Fibroblast of upper back skin (primary cell): ENCODE measurements at regions not wholly inside any gene's neighbourhood (a gene's known extent, or its start where the extent isn't known, plus 50 kb on each side); places are given as distances from the start of the nearest gene placed in this dataset.
A peak's percentile ranks its signal among the peaks of the same experiment; 100 is the strongest.

Experiments used
- DNase-seq: peaks from one replicate; pipeline ENCODE4 v3.0.0-alpha.2; 2013

DNA sequence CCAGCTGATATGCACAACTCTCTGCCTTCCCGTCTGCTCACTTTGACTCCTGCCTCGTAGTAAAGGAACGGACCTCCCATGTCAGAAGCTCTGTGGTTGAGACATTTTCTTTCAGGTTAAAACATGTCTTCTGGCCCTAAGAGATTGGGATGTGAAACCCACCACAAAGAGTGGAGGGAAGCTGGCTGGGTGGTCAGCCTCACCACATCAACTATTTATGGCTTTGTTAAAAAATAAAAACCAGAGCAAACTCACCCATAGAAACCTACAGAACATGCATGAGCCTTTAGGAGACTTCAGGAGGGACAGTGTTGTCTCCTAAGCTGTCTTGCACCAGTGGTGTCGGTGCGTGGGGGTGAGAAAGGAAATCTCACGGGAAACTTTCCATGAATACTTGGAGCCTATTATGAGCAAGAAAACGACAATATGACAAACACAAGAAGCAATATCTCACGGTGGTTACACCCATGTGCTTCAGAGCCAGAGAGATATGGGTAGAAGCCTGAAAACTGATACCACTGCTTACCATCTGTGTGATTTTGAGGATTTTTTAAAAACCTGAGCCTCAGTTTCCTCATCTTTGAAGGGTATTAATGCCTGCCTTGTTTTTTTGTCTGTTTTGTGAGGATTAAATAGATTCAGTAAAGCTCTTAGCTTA lies 61.7 kb upstream of the XYLT1 start:
- DNase-seq: no peak

DNA sequence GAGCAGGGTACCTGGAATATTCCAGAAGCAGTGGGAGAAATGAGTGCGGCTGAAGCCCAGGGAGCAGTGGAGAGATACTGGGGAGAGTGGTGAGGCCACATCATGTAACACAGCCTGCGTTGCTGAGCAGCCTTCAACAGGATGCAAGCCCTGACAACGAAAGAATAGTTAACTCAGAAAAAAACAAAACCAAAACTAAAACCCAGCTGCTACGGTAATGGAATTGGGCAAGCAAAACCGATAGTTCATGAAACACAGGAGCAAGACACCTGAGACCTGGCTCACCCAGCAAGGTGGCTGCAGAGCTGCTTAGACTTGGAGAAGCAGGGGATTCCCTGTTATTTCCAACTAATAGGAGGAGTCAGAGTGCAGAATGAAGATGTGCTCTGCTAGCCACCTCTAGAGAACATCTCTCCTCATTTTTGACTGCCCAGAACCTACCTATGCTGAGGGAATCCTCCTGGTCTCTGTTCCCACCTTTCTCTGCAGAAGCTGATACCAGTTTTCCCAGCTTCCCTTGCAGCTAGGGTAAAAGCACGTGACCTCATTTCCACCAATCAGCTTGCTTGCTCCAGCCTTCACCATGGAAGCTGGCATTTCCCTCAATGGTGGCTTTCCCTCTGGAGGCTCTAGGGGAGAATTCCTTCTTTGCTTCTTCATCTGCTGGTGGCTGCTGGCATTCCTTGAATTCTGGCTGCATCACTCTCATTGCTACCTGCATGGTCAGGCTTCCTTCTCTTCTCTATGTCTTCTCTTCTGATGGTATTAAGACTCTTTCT lies 59.4 kb upstream of the XYLT1 start:
- DNase-seq: no peak

DNA sequence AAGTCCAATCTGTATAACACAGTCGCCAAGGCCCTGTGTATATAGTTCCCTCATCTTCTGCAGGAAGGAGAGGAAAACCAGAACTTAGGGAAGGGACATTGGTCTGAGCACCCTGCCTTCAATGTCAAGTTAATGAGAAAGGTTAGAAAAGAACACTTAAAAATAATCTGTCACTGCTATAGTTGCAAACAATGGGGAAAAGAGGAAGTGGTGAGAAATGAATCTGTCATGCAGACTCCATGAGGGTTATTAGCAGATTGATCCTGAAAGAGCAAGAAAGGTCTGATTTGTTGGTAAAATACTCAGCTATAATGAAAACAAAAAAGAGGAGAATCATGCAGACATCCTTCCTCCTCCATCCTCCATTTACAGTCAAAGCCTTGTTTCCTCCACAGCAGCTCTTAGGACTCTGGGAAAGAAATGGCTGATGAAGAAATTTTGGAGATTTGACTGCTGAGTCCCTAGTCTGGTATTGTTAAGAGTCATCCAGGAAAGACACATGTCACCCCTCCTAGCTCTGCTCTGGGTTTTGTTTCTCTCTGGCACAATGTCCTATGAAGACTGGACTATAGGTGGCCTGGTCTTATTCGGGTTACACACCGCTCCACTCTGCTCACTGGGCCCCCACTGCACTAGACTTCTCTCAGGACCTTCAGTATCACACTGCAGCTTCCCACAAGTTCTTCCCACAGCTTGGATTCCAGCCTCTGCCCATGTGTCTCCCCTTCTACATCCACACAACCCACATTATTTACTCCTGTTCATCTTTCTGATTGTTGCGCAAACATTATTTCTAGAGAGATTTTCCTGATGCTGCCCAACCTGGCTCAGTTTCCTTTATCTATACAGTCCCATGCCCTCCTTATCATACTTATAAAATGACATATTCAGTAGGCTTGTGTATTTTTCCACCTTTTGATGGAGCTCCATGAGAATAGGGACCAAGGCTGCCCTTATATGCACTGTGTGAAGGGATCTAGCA lies 56.5 kb upstream of the XYLT1 start:
- DNase-seq: no peak

DNA sequence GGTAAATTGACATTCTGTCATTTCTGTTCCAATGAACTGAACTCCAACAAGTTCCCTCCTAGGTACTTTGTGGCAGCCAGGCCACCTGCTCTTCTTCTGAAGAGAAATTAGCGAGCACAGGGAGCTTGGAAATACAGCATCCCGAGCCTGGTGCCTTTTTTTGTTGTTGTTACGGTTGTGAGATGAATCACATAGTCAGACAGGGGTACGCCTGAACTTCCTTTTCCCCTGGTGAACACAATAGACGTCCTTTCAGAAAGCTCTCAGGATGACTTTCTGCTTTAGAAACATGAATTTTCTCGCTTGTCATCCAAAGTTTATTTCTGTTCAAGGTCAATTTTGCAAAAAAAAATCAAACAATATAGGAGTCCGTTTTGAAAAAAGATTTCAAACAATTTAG lies 53.9 kb upstream of the XYLT1 start:
- no peak for DNase-seq

DNA sequence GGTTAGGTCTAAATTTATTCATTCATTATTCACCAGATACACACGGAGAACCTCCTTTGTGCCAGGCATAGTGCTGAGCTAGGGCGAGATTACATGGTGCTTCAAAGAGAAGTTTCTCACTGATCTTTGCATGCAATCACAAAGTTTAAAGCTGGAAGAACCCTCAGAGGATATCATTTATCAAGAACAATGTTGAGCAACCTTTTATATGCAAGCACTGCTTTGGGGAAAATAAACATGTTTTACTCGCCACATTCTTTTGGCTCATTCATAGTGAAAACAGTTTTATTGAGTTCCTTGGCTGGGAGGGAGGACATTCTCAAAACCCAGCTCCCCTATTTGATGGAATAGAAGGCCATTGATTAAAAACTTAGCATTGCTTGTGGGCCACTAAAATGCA lies 49.8 kb upstream of the XYLT1 start:
- DNase-seq: peak; percentile 78
